Prostate gland (tissue), 2 donors: ENCODE measurements at regions not wholly inside any gene's neighbourhood (a gene's known extent, or its start where the extent isn't known, plus 50 kb on each side); places are given as distances from the start of the nearest gene placed in this dataset.
"Not testable (repeated sequence)": the region's sequence is repeated elsewhere in the genome, so short reads cannot be mapped to it uniquely, and the experiment has no call there.

Source experiments
- DNase-seq: peaks from one replicate; pipeline ENCODE4 v3.0.0-alpha.2; 2019; ENCODE audit warnings: low spot score
- H3K27ac ChIP-seq, 2 donors: fragments of 200-600 bp; sonication (generic); 2 replicates each; pipeline ENCODE4 v1.5.1; 2017 to 2019
- H3K27me3 ChIP-seq: fragments of 200-600 bp; sonication (generic); replicated peaks from 2 replicates; pipeline ENCODE4 v1.5.1; 2019; ENCODE audit not compliant: insufficient read depth
- H3K36me3 ChIP-seq, 2 donors: fragments of 200-600 bp; sonication (generic); 1 replicate in 1 of 2; 2 replicates in 1 of 2; pipeline versions ENCODE4 v1.5.1 to v1.8.1; 2017 to 2019
- H3K4me1 ChIP-seq: fragments of 200-600 bp; sonication (generic); replicated peaks from 2 replicates; pipeline ENCODE4 v1.5.1; 2019
- H3K4me3 ChIP-seq, 2 donors: fragments of 200-600 bp; sonication (generic); 2 replicates each; pipeline ENCODE4 v1.5.1; 2017 to 2019
- H3K9me3 ChIP-seq: fragments of 200-600 bp; sonication (generic); 2 replicates; pipeline ENCODE4 v1.5.1; 2017
- POLR2A ChIP-seq: fragments of 450-650 bp; IDR thresholded peaks from one replicate; pipeline ENCODE4 v1.6.1; 2016; ENCODE audit warnings: antibody characterized with exemption, mild to moderate bottlenecking
- POLR2AphosphoS5 ChIP-seq: sonication (generic); formaldehyde crosslinking; IDR thresholded peaks from one replicate; pipeline ENCODE4 v1.6.1; 2017; ENCODE audit warnings: antibody characterized with exemption
- WGBS: methylation state at CpG from one replicate; pipeline ENCODE4 v1.1.5; 2018; 5-methylcytosine and 5-hydroxymethylcytosine counted together
- intact Hi-C: fragments of 100-400 bp; cut with DNase I; formaldehyde crosslinking; loops from one replicate; pipeline ENCODE4 v1.14.2; 2022
- TF ChIP-seq, protein P1 (sequence below), 4 experiments: fragments of 200-600 bp in 2 of 4; fragments of 450-650 bp in 2 of 4; sonication (generic) in 2 of 4; IDR thresholded peaks; 1 replicate in 3 of 4; 2 replicates in 1 of 4; pipeline ENCODE4 v1.5.1; 2016 to 2019; ENCODE audit warnings: antibody characterized with exemption in 4 of 4, mild to moderate bottlenecking in 2 of 4, moderate library complexity in 2 of 4

- Histone ChIP-seq H3K27me3 (no peaks in the 10 kb centered on the region), H3K4me1 (no peaks in the 10 kb centered on the region), H3K9me3 (no peaks in the 10 kb centered on the region), H3K4me3 (no peak overlapping the region), H3K36me3 (no peaks in the 10 kb centered on the region), H3K27ac (peak overlapping the region in 1 of 2 donors; percentile 51)
- peak; percentile 37 for DNase-seq
- intact Hi-C loops: loop anchor here (10.0 kb wide), 1 partner anchor 196 kb away; no protein-coding TSS in a partner anchor
- 32% methylated on average over 11 of the region's 11 CpGs for WGBS
- TF ChIP-seq POLR2A: no peak
- TF ChIP-seq, protein P1, sequence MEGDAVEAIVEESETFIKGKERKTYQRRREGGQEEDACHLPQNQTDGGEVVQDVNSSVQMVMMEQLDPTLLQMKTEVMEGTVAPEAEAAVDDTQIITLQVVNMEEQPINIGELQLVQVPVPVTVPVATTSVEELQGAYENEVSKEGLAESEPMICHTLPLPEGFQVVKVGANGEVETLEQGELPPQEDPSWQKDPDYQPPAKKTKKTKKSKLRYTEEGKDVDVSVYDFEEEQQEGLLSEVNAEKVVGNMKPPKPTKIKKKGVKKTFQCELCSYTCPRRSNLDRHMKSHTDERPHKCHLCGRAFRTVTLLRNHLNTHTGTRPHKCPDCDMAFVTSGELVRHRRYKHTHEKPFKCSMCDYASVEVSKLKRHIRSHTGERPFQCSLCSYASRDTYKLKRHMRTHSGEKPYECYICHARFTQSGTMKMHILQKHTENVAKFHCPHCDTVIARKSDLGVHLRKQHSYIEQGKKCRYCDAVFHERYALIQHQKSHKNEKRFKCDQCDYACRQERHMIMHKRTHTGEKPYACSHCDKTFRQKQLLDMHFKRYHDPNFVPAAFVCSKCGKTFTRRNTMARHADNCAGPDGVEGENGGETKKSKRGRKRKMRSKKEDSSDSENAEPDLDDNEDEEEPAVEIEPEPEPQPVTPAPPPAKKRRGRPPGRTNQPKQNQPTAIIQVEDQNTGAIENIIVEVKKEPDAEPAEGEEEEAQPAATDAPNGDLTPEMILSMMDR (IDR thresholded peaks at IDR 0.05): peak in 1 of 4 experiments; percentile 25
- TF ChIP-seq POLR2AphosphoS5: peak; percentile 32
Observed at GRCh38 chr16:29310852-29311314, 95.6 kb downstream of the NPIPB11 start.

DNA sequence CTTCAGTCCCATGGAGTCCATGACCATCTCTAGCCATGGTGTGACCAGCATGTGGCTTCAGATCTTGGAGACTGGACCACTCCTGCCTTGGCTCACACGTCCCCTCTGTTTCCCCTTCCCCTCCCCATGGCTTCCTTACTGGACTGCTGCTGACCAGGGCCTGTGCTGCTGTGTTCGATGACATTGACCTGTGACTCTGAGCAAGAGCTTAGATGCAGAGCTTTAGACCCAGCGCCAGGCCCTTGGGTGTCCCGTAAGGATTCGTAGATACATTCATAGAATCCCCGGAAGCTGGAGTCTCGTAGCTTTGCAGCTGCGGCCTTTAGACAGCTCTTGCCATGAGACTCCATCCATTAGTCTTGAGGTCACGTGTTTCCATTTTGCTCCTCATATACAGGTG, 96.3 kb downstream of the NPIPB11 start:
- not testable (repeated sequence) for H3K27me3 ChIP-seq, H3K27ac ChIP-seq, DNase-seq, H3K4me3 ChIP-seq, H3K4me1 ChIP-seq, H3K9me3 ChIP-seq, H3K36me3 ChIP-seq
- intact Hi-C loops: loop anchor here (10.0 kb wide), 1 partner anchor 195 kb away; no protein-coding TSS in a partner anchor
- 96% methylated on average over 9 of the region's 9 CpGs for WGBS

GRCh38 chr16:29309601-29310000, 96.9 kb downstream of the NPIPB11 start:
- 89% methylated on average over 13 of the region's 13 CpGs for WGBS
- intact Hi-C loops, H3K36me3 ChIP-seq, H3K27me3 ChIP-seq, H3K4me3 ChIP-seq, H3K9me3 ChIP-seq, H3K27ac ChIP-seq, H3K4me1 ChIP-seq, DNase-seq: not testable (repeated sequence)

GRCh38 chr16:29308644-29309546, 97.6 kb downstream of the NPIPB11 start:
- Histone ChIP-seq H3K9me3 (no peaks in the 10 kb centered on the region), H3K4me3 (no peak overlapping the region), H3K27me3 (no peaks in the 10 kb centered on the region), H3K27ac (no peak overlapping the region), H3K36me3 (no peaks in the 10 kb centered on the region), H3K4me1 (no peaks in the 10 kb centered on the region)
- intact Hi-C loops: no loop called here
- no peak for DNase-seq
- WGBS: 90% methylated on average over 20 of the region's 20 CpGs
- TF ChIP-seq, protein P1 (IDR thresholded peaks at IDR 0.05): no peak
- TF ChIP-seq POLR2AphosphoS5: no peak

DNA sequence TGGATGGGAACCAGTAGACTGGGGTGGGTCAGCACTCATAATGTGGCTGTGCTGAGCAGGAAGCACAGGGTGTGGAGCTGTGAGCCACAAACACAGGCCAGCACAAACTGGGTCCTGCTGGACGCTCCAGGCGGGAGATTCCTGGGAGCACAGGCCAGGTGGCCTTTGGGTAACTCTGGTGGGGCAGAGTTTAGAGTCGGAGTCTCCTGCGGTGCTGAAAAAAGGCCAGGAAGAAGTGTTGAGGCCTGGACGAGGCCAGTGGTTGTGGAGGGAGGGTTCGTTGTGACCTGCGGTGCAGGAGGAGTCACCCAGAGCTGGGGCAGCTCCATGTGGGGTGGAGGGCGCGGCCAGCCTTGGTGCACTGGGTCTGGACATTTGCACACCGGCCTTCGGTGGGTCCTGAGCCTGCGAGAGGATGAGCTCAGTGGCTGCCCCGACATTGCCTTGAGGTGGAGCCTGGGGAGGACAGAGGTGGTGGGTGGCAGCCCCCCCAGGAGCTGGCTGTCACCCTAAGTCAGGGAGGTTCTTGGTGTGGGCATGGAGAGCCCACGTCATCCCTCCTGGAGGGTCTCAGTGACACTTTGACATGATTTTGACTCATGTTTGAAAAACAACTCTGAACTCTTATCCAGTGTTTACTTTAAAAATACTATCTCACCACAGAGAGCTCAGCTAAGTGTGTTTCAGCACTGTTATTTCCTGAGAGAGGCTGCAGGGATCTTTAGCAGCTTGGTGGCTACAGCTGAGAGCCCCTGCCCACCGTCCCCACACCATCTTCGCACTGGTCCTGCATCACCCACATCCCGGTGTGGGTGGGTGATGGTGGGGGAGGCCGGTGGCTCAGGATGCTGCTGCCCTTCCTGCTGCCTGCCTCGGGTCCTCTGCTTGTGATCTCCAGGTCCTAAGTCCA, 98.7 kb downstream of the NPIPB11 start:
- WGBS: 74% methylated on average over 17 of the region's 19 CpGs
- Histone ChIP-seq H3K36me3 (no peaks in the 10 kb centered on the region), H3K27ac (no peak overlapping the region), H3K27me3 (no peaks in the 10 kb centered on the region), H3K4me3 (no peak overlapping the region), H3K9me3 (no peaks in the 10 kb centered on the region), H3K4me1 (no peaks in the 10 kb centered on the region)
- DNase-seq: no peak
- intact Hi-C loops: no loop called here
- TF ChIP-seq, protein P1 (IDR thresholded peaks at IDR 0.05): no peak
- TF ChIP-seq POLR2A (no peak), POLR2AphosphoS5 (no peak)
